ENCODE measurements at regions not wholly inside any gene's neighbourhood (a gene's known extent, or its start where the extent isn't known, plus 50 kb on each side); places are given as distances from the start of the nearest gene placed in this dataset.

GRCh38 chr15:96599268-96599667 is 268.8 kb downstream of the NR2F2 start:
- TF ChIP-seq EZH2 (IDR thresholded peaks at IDR 0.05; ENCODE audit: low read length, missing control alignments), result no peak
- TF ChIP-seq, protein P1, sequence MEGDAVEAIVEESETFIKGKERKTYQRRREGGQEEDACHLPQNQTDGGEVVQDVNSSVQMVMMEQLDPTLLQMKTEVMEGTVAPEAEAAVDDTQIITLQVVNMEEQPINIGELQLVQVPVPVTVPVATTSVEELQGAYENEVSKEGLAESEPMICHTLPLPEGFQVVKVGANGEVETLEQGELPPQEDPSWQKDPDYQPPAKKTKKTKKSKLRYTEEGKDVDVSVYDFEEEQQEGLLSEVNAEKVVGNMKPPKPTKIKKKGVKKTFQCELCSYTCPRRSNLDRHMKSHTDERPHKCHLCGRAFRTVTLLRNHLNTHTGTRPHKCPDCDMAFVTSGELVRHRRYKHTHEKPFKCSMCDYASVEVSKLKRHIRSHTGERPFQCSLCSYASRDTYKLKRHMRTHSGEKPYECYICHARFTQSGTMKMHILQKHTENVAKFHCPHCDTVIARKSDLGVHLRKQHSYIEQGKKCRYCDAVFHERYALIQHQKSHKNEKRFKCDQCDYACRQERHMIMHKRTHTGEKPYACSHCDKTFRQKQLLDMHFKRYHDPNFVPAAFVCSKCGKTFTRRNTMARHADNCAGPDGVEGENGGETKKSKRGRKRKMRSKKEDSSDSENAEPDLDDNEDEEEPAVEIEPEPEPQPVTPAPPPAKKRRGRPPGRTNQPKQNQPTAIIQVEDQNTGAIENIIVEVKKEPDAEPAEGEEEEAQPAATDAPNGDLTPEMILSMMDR (conservative IDR thresholded peaks at IDR 0.05 in 1 of 2, IDR thresholded peaks at IDR 0.05 in 1 of 2; ENCODE audit: low read depth in 1 of 2, low read length in 2 of 2), result no peak

Data from fibroblast of lung (primary cell).